Activated CD8-positive, alpha-beta T cell treated with anti-CD3 and anti-CD28 coated beads, Interleukin-2, amount 10 ng/mL, durations not matched to agents 7 days and 5 days (primary cell): ENCODE measurements at regions not wholly inside any gene's neighbourhood (a gene's known extent, or its start where the extent isn't known, plus 50 kb on each side); places are given as distances from the start of the nearest gene placed in this dataset.

Experiments used
- ATAC-seq: fragments of 150-1000 bp; cut with Tn5 transposase; one replicate; pipeline ENCODE4 v1.10.0; 2021; ENCODE audit warnings: moderate library complexity
- CTCF ChIA-PET: fragments of 350-600 bp; sonication (Branson Sonifier 250); formaldehyde crosslinking; loops from one replicate; lab custom pipeline; 2021; ENCODE audit warnings: antibody characterized with exemption; lab: Charles Lee
- POLR2A ChIA-PET: fragments of 350-600 bp; sonication (Branson Sonifier 250); formaldehyde crosslinking; loops from one replicate; lab custom pipeline; 2021; ENCODE audit warnings: antibody characterized with exemption; lab: Charles Lee
- DNase-seq: peaks from one replicate; pipeline ENCODE4 v3.0.0-alpha.2; 2020
- H3K27ac Mint-ChIP-seq: one replicate; pipeline ENCODE4 v1.8.0; 2021; ENCODE audit warnings: mild to moderate bottlenecking, mixed read lengths
- H3K27me3 Mint-ChIP-seq: one replicate; pipeline ENCODE4 v1.8.0; 2021; ENCODE audit warnings: low read depth, mixed read lengths
- H3K36me3 Mint-ChIP-seq: one replicate; pipeline ENCODE4 v1.8.0; 2021; ENCODE audit warnings: low read depth, mixed read lengths
- H3K4me1 Mint-ChIP-seq: one replicate; pipeline ENCODE4 v1.8.0; 2021; ENCODE audit warnings: low read depth, mixed read lengths
- H3K4me3 Mint-ChIP-seq: one replicate; pipeline ENCODE4 v1.8.0; 2021; ENCODE audit warnings: mild to moderate bottlenecking, mixed read lengths
- H3K9me3 Mint-ChIP-seq: one replicate; pipeline ENCODE4 v1.8.0; 2022; ENCODE audit warnings: mixed read lengths; ENCODE audit not compliant: insufficient read depth

DNA sequence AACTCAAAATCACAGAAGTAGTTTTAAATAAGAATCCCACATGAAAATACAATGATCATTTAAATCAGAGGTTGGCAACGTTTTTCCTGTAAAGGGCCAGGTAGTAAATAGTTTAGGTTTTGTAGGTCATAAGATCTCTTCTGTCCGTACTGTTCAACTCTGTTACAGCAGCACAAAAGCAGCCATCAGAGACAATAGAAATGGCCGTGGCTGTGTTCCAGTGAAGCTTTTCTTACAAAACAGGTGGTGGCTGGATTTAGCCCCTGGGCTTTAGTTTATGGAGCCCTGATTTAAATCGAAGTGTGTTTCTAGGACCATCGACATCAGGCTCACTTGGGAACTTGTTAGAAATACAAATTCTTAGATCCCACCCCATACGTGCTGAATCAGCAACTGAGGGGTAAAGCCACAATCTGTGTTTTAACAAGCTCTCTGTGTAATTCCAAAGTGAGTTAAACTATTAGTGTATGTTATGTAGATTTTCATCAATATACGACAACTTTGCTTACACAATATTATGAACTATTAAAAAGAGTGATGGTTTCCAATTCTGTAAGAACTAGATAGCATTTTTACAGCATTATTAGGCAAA is 54.8 kb upstream of the MIR17HG start:
- ChIA-PET POLR2A (no interaction called here), CTCF (no interaction called here)

DNA sequence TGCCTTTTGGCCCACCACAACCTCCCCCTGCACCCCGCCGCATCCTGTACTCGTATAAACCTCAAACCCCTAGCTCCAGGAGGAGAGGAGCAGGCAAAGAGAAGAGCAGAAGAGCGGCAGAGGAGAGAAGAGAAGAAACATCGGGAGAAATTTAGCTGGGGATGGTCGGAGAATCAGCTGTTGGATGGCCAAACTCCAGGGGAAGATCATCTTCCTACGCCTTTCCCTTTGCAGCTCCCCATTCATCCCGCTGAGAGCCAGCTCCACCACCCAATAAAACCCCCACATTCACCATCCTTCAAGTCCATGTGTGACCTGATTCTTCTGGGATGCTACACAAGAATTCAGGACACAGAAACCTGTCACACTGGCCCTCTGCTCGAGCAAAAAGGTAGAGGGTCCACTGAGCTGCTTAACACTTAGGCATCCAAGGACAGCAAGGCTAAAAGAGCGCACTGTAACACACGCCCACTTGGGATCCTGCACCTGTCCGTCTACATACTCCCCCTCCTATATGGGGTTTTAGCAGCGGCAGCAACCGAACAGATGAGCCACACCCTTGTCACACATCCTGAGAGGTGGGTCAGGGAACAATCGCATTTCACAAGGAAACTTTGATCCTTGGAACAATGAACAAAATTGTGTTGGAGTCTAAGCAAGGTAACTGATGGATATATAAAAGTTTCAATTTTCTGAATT is 51.6 kb upstream of the MIR17HG start:
- no peaks in the 10 kb centered on the region for H3K36me3 Mint-ChIP-seq
- DNase-seq, result no peak
- no peak overlapping the region for H3K27ac Mint-ChIP-seq
- no peak overlapping the region for H3K4me3 Mint-ChIP-seq
- H3K9me3 Mint-ChIP-seq, result no peaks in the 10 kb centered on the region
- no peaks in the 10 kb centered on the region for H3K4me1 Mint-ChIP-seq
- ATAC-seq, result no peak
- POLR2A ChIA-PET, result interaction anchor here (1.1 kb wide), 1 partner anchor 51 kb away, joined by 3 read pairs; the partner anchor contains the start of gene MIR17HG
- H3K27me3 Mint-ChIP-seq, result peaks cover 7% of the 10 kb centered on the region
- CTCF ChIA-PET, result interaction anchor here (1.1 kb wide), 1 partner anchor 16 kb away, joined by 3 read pairs; no protein-coding TSS in a partner anchor

More for the DNA sequence above, 54.8 kb upstream of the MIR17HG start:
- Mint-ChIP-seq H3K27me3 (peaks cover 5% of the 10 kb centered on the region), H3K4me3 (no peak overlapping the region), H3K9me3 (no peaks in the 10 kb centered on the region), H3K4me1 (no peaks in the 10 kb centered on the region), H3K27ac (no peak overlapping the region), H3K36me3 (no peaks in the 10 kb centered on the region)
- ATAC-seq (no peak), DNase-seq (no peak)

GRCh38 chr13:91297503-91297902 is 50.0 kb upstream of the MIR17HG start:
- no peaks in the 10 kb centered on the region for H3K4me1 Mint-ChIP-seq
- ChIA-PET CTCF (no interaction called here), POLR2A (no interaction called here)
- no peaks in the 10 kb centered on the region for H3K36me3 Mint-ChIP-seq
- no peak for ATAC-seq
- peaks cover 6% of the 10 kb centered on the region for H3K27me3 Mint-ChIP-seq
- DNase-seq, result no peak
- H3K4me3 Mint-ChIP-seq, result no peak overlapping the region
- H3K27ac Mint-ChIP-seq, result no peak overlapping the region
- no peaks in the 10 kb centered on the region for H3K9me3 Mint-ChIP-seq
